Stimulated activated CD8-positive, alpha-beta memory T cell treated with anti-CD3 and anti-CD28 coated beads, Interleukin-12 subunit alpha, Interleukin-12 subunit beta, amount 100 ng/mL, for 24 hours (primary cell): ENCODE measurements at regions not wholly inside any gene's neighbourhood (a gene's known extent, or its start where the extent isn't known, plus 50 kb on each side); places are given as distances from the start of the nearest gene placed in this dataset.
"Not testable (repeated sequence)": the region's sequence is repeated elsewhere in the genome, so short reads cannot be mapped to it uniquely, and the experiment has no call there.

Experiments
- DNase-seq: peaks from one replicate; pipeline ENCODE4 v3.0.0-alpha.2; 2020; ENCODE audit errors: extremely low read depth

DNA sequence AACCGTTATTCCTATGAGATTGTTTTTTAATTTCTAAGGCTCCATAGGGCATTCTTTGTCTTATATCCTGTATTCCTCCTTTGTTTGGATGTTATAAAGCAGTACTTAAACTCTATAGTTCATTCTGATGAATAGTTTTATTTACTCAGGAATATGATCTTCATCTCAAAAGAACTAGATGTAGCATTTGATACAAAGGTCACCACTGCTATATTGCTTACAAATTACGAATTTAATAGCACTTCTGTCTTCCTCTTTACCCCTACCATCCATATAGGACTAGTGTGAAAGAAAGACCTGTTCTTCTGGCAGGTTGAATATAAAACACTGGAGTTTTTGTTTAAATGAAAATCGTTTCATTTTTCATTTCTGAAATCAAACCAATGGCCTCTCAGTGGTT is 468.1 kb upstream of the CXADR start:
- no peak for DNase-seq

- no peak for DNase-seq
Observed at GRCh38 chr21:17045214-17045853, 467.5 kb upstream of the CXADR start.

DNA sequence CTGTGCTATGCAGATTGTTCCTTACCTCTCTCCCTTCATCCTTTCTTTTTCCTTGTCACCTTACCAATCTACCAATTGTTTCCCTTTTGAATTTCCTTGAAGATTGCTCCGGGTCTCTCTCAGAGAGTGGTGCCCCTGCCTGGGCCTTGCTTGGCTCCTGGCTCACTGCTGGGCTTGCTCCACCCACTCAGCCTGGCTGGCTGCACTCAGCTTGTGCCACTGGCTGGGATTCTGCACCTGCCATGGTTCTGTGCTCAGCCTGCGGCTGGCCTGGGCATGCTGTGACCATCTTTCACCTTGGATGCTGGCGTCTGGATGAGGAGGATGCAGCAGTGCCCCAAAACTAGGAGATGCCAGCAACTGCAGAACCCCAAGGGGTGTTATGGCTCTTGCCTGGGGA is 463.9 kb upstream of the CXADR start:
- DNase-seq = no peak

GRCh38 chr21:17050156-17050555 is 462.7 kb upstream of the CXADR start:
- DNase-seq = no peak

GRCh38 chr21:17050646-17051045 is 462.2 kb upstream of the CXADR start:
- no peak for DNase-seq

GRCh38 chr21:17051054-17051453 is 461.8 kb upstream of the CXADR start:
- no peak for DNase-seq

- no peak for DNase-seq
Observed at GRCh38 chr21:17053321-17053720, 459.5 kb upstream of the CXADR start.

DNA sequence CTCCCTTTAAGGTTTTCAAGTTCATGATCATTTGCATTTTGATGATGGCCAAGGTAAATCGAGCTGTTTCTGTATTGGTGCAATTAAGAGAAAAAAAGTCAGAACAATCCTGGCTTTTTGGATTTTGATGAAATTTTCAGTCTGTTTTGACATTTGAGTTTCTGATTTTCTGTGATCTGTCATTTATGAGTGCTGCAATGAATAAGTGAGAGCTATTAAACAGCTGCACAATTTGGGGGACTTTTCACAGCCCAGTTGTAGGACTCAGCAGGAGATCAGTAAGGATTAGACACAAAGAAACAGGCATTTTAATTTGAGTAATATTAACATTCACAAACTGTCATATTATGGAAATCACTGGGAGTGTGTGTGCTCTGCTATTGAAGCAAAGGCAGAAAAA is 452.9 kb upstream of the CXADR start:
- DNase-seq = no peak

GRCh38 chr21:17066006-17066405 is 446.8 kb upstream of the CXADR start:
- no peak for DNase-seq

- no peak for DNase-seq
Observed at GRCh38 chr21:17071093-17071492, 441.8 kb upstream of the CXADR start.

DNA sequence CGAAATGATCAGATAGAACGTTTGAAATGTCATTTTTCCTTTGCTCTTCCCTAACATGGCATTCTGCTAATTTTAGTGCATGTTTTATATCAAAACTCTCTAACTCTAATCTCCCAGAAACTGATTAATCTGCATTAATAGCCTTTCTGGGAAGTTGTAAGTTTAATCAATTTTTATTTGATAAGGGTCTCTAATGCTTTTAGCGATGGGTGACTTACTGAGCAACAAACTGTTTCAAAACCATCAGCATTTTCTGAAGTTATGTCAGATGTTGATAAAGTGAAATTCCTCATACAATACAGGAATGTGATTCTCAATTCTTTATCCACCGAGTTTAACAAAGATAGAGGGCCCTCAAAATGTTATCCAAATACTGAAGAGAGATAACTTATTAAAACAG is 431.6 kb upstream of the CXADR start:
- DNase-seq = no peak

GRCh38 chr21:17082843-17083483 is 429.9 kb upstream of the CXADR start:
- no peak for DNase-seq

DNA sequence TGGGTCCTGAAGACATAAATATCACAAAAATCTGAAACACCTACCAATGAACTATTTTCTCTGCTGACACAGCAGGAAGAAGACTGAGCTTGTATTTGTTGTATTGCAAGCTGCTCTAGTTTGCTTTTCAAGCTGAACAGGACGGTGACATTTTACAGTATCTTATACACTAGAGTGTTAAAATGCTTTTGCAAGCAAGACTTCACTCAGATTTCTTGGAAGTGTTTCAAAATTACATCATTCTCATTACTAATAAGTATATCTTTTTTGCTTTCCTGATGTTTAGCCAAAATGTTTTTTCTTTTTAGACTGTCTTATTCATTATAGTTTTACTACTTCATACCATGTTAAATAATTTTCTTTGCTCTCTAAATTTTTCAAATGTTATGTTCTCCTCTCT is 427.1 kb upstream of the CXADR start:
- DNase-seq = no peak

DNA sequence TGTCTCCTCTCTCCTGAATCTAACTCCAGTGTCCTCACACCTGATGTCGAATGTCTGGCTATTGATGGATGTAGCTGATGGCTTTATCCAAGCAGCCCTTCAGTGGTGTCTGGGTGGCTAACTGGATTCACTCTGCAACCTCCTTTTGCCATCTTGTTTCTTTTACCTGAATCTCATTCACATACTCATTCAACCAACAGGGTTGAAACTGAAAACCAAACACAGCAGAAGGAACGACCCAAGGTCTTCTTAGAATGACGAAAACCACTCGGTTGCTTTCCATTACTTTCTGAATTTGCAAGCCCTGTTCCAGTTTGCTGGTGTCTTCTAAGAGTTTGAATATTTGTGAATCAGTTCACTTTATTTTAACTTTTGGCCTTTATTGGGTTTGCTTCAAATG is 424.3 kb upstream of the CXADR start:
- no peak for DNase-seq

- no peak for DNase-seq
Observed at GRCh38 chr21:17089091-17089491, 423.8 kb upstream of the CXADR start.

GRCh38 chr21:17101696-17102095 is 411.1 kb upstream of the CXADR start:
- no peak for DNase-seq

GRCh38 chr21:17105932-17106331 is 406.9 kb upstream of the CXADR start:
- no peak for DNase-seq

- DNase-seq = no peak
Observed at GRCh38 chr21:17114045-17114444, 398.8 kb upstream of the CXADR start.

DNA sequence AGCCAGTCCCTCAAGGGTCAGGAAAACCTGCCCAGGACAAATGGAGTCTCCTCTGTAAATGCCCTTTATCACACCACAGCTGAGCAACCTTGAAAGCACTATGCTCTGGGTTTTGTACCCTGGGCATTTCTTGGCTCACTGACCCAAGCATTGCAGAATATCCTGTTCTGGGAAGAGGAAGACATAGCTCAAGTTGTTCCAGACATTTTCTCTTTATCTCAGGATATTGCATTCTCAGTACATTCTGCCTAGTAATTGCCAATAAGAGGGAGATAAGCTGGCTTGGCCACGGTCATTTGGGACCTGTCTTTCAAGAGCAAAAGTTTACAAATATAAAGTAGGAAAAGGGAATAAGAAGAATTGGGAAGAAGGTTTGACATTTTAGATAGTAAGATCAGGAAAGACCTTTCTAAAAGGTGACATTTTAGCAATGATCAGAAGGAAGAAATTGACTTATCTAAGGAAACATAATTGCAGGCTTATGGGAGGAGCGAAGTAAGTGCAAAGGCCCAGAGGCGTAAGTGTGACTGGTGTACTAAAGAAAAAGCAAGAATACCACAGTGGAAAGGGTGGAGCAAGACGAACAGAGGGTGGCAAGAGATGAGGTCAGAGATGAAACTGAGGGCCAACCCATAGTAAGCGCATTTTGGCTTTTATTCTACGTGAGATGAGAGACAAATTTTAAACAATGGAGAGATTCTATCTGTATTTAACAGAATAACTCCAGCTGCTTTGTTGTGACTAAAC is 394.0 kb upstream of the CXADR start:
- no peak for DNase-seq

DNA sequence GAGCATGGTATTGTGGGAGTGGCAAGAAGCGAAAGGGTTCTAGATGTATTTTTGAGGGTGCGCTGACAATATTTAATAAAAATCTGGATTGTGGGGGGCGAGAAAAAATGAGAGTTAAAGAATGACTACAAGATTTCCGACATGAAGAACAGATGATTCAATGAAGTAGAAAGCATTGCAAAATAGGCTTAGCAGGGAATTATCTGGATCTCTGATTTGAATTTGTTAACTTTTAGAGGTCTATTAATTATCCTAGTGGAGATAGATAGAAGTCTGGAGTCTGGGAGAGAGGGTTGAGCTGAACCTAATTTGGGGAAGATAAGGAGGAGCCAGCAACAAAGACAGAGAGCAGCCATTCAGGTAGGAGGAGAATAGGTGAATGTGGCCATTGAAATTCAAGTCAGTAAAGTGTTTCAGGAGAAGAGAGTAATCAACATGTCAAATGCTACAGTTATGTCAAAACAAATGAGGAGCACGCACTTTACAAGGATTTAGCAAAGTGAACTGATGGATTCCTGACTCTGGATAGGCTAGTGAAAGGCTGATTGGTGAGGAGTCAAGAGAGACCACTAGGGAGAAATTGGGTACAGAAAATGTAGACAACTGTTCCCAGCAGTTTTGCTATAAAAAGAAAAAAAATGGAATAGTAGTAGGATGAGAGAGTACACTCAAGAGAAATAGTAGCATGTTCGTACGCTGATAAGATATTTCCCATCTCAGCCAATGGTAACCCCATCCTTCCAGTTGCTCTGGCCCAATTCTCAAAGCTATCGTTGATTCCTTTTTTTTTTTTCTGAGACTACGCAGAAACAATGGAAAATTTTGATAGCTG is 393.2 kb upstream of the CXADR start:
- DNase-seq = no peak

DNA sequence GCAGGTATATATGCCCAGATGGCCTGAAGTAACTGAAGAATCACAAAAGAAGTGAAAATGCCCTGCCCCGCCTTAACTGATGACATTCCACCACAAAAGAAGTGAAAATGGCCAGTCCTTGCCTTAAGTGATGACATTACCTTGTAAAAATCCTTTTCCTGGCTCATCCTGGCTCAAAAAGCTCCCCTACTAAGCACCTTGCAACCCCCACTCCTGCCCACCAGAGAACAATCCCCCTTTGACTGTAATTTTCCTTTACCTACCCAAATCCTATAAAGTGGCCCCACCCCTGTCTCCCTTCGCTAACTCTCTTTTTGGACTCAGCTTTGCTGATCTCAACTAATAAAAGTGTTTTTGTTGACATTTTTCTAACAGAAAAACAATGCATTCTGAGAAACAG is 385.4 kb upstream of the CXADR start:
- DNase-seq = not testable (repeated sequence)

DNA sequence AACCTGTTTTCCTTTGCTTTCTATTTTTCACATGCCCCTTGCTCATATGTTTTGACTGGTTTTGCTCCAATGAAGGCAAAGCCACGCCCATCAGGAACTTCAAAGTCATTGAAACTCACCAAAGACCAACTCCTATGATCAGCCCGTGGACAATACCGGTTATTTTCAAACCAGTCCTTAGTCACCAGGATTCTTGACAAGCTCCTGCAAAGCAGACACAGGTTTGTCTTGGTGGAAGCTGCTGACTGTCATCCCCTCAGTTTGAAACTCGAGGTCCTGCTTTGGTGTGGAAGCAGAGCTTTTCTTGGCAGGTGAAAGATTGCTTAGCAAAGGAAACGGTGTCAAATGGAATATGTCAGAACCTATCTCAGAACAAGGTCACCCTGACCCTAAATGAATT is 384.7 kb upstream of the CXADR start:
- no peak for DNase-seq
